ENCODE measurements at regions not wholly inside any gene's neighbourhood (a gene's known extent, or its start where the extent isn't known, plus 50 kb on each side); places are given as distances from the start of the nearest gene placed in this dataset.
"Not testable (repeated sequence)": the region's sequence is repeated elsewhere in the genome, so short reads cannot be mapped to it uniquely, and the experiment has no call there.

GRCh38 chr7:55722874-55723620 lies 139.5 kb downstream of the SEPTIN14 start:
- not testable (repeated sequence) for TF ChIP-seq CREB1 (CRISPR knock-in tag; IDR thresholded peaks at IDR 0.05; ENCODE audit: low read depth); REST (IDR thresholded peaks at IDR 0.05; ENCODE audit: unreplicated experiment)
- peak; percentile 14 to 36; a peak in 3 of 4 replicates for TF ChIP-seq CTCF (conservative IDR thresholded peaks at IDR 0.05; ENCODE audit: low read depth in 2 of 2)

All from GM23338 (cell line).